ENCODE measurements at regions not wholly inside any gene's neighbourhood (a gene's known extent, or its start where the extent isn't known, plus 50 kb on each side); places are given as distances from the start of the nearest gene placed in this dataset.

GRCh38 chr6:79862126-79862525, 85.2 kb downstream of the ELOVL4 start:
- Histone ChIP-seq H3K79me2 (ENCODE audit: control insufficient read depth in 1 of 2, insufficient read depth in 2 of 2, low read length in 2 of 2) (no peaks in the 10 kb centered on the region), H3K14ac (ENCODE audit: insufficient read length) (no peak overlapping the region), H3K4ac (replicated peaks; ENCODE audit: insufficient read length, low read depth, low read length) (no peak overlapping the region), H3K4me3 (ENCODE audit: extremely low read depth in 1 of 4, insufficient read depth in 2 of 4, low read depth in 3 of 4, low read length in 4 of 4) (no peak overlapping the region), H2BK120ac (replicated peaks; ENCODE audit: low read depth, low read length) (no peak overlapping the region), H4K8ac (ENCODE audit: extremely low read depth, insufficient read depth, low read length) (no peak overlapping the region), H3K79me1 (ENCODE audit: low read depth, low read length) (no peaks in the 10 kb centered on the region), H3K56ac (replicated peaks; ENCODE audit: insufficient read length, low read depth, low read length) (no peak overlapping the region), H3K9me3 (ENCODE audit: insufficient read depth in 2 of 2, low read depth in 1 of 2, low read length in 1 of 2) (no peaks in the 10 kb centered on the region), H3K4me1 (replicated peaks in 1 of 4; ENCODE audit: control insufficient read depth in 3 of 4, insufficient read depth in 4 of 4, low read length in 3 of 4) (no peaks in the 10 kb centered on the region), H4K91ac (replicated peaks; ENCODE audit: insufficient read length, low read length) (no peak overlapping the region), H4K5ac (ENCODE audit: insufficient read length, low read depth, low read length) (no peak overlapping the region), H2BK12ac (ENCODE audit: low read depth, low read length) (no peak overlapping the region), H3K27me3 (replicated peaks in 1 of 4; ENCODE audit: control insufficient read depth in 3 of 4, extremely low read depth in 1 of 4, insufficient read depth in 3 of 4, low read length in 3 of 4) (no peaks in the 10 kb centered on the region), H2AK5ac (ENCODE audit: low read depth, low read length) (no peak overlapping the region), H3K23ac (ENCODE audit: insufficient read length) (no peak overlapping the region), H4K20me1 (replicated peaks in 1 of 2; ENCODE audit: control insufficient read depth in 1 of 2, insufficient read depth in 2 of 2, low read length in 2 of 2) (no peaks in the 10 kb centered on the region), H2AFZ (ENCODE audit: low read length) (peak overlapping the region; percentile 33; the same call in 1 of the 2 replicates), H3K23me2 (ENCODE audit: low read depth, low read length) (no peaks in the 10 kb centered on the region), H3K4me2 (ENCODE audit: insufficient read depth in 1 of 2, low read depth in 2 of 2, low read length in 2 of 2) (no peak overlapping the region), H2BK15ac (ENCODE audit: low read length) (no peak overlapping the region), H3K18ac (ENCODE audit: extremely low read depth, low read length) (no peak overlapping the region), H3K27ac (ENCODE audit: low read depth, low read length) (no peak overlapping the region), H3K36me3 (ENCODE audit: control insufficient read depth in 2 of 4, insufficient read depth in 4 of 4, low read length in 3 of 4) (no peaks in the 10 kb centered on the region), H2BK5ac (ENCODE audit: low read depth, low read length) (0 out of 2 replicates have a peak overlapping the region, but pooled peaks have one; percentile 40), H3K9ac (replicated peaks in 1 of 4; ENCODE audit: extremely low read depth in 1 of 4, low read depth in 3 of 4, low read length in 3 of 4) (no peak overlapping the region), H2BK20ac (ENCODE audit: low read length) (no peak overlapping the region)
- CTCF ChIA-PET (ENCODE audit: partially characterized antibody) = interaction anchor here (0.9 kb wide), 1 partner anchor 50 kb away, joined by 3 read pairs; no protein-coding TSS in a partner anchor
- 81% methylated on average over 3 of the region's 3 CpGs; no CpG with 5 or more reads in 1 of the 2 experiments for WGBS, 2 experiments (ENCODE audit: extremely low coverage in 1 of 2, insufficient coverage in 1 of 2, insufficient read length in 1 of 2, insufficient replicate concordance in 2 of 2, low coverage in 1 of 2, low lambda C conversion rate in 2 of 2, missing lambda C conversion rate in 1 of 2)
- FAIRE-seq = no peak
- DNase-seq (ENCODE audit: low read depth in 1 of 2, low spot score in 2 of 2) = no peak
- POLR2A ChIA-PET (ENCODE audit: partially characterized antibody) = no interaction called here
- TF ChIP-seq YY1 (IDR thresholded peaks at IDR 0.05; ENCODE audit: low read depth, low read length) (no peak), RNF2 (IDR thresholded peaks at IDR 0.05; ENCODE audit: borderline replicate concordance, low read depth, low read length, missing control alignments, poor library complexity, severe bottlenecking) (no peak), KDM5A (IDR thresholded peaks at IDR 0.05; ENCODE audit: low read length) (no peak), RFX5 (IDR thresholded peaks at IDR 0.05; ENCODE audit: borderline replicate concordance, low read depth, low read length) (no peak), SIX5 (IDR thresholded peaks at IDR 0.05; ENCODE audit: low read depth, low read length) (no peak)
- TF ChIP-seq, protein P1, sequence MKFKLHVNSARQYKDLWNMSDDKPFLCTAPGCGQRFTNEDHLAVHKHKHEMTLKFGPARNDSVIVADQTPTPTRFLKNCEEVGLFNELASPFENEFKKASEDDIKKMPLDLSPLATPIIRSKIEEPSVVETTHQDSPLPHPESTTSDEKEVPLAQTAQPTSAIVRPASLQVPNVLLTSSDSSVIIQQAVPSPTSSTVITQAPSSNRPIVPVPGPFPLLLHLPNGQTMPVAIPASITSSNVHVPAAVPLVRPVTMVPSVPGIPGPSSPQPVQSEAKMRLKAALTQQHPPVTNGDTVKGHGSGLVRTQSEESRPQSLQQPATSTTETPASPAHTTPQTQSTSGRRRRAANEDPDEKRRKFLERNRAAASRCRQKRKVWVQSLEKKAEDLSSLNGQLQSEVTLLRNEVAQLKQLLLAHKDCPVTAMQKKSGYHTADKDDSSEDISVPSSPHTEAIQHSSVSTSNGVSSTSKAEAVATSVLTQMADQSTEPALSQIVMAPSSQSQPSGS (IDR thresholded peaks at IDR 0.05; ENCODE audit: low read length) = no peak

Measured in H1 (cell line).